ENCODE measurements at regions not wholly inside any gene's neighbourhood (a gene's known extent, or its start where the extent isn't known, plus 50 kb on each side); places are given as distances from the start of the nearest gene placed in this dataset.

- Histone ChIP-seq H3K4me3 (no peak overlapping the region), H3K36me3 (no peaks in the 10 kb centered on the region), H3K4me1 (no peaks in the 10 kb centered on the region), H3K27me3 (no peaks in the 10 kb centered on the region), H3K27ac (no peak overlapping the region), H3K9me3 (no peaks in the 10 kb centered on the region)
- TF ChIP-seq POLR2AphosphoS5 (IDR thresholded peaks at IDR 0.05) (no peak), POLR2A (IDR thresholded peaks at IDR 0.05) (no peak)
- TF ChIP-seq, protein P1, sequence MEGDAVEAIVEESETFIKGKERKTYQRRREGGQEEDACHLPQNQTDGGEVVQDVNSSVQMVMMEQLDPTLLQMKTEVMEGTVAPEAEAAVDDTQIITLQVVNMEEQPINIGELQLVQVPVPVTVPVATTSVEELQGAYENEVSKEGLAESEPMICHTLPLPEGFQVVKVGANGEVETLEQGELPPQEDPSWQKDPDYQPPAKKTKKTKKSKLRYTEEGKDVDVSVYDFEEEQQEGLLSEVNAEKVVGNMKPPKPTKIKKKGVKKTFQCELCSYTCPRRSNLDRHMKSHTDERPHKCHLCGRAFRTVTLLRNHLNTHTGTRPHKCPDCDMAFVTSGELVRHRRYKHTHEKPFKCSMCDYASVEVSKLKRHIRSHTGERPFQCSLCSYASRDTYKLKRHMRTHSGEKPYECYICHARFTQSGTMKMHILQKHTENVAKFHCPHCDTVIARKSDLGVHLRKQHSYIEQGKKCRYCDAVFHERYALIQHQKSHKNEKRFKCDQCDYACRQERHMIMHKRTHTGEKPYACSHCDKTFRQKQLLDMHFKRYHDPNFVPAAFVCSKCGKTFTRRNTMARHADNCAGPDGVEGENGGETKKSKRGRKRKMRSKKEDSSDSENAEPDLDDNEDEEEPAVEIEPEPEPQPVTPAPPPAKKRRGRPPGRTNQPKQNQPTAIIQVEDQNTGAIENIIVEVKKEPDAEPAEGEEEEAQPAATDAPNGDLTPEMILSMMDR (IDR thresholded peaks at IDR 0.05) = no peak
- intact Hi-C loops (cut with DNase I; ENCODE audit: low total_unique reads) = no loop called here
- DNase-seq (ENCODE audit: low spot score in 2 of 2) = no peak
Measured at GRCh38 chr6:151749341-151749740, 58.1 kb upstream of the ESR1 start.

- Histone ChIP-seq H3K27me3 (no peaks in the 10 kb centered on the region), H3K9me3 (no peaks in the 10 kb centered on the region), H3K27ac (no peak overlapping the region), H3K36me3 (no peaks in the 10 kb centered on the region), H3K4me1 (no peaks in the 10 kb centered on the region), H3K4me3 (no peak overlapping the region)
- intact Hi-C loops (cut with DNase I; ENCODE audit: low total_unique reads) = no loop called here
- DNase-seq (ENCODE audit: low spot score in 2 of 2) = no peak
- TF ChIP-seq POLR2A (IDR thresholded peaks at IDR 0.05) = no peak
- TF ChIP-seq, protein P1 (IDR thresholded peaks at IDR 0.05) = no peak
- no peak for TF ChIP-seq POLR2AphosphoS5 (IDR thresholded peaks at IDR 0.05)
Measured at GRCh38 chr6:151753581-151753980, 53.9 kb upstream of the ESR1 start.

GRCh38 chr6:151757506-151757955 is 50.0 kb upstream of the ESR1 start:
- peak overlapping the region; percentile 4 to 51 for H3K27ac ChIP-seq

More at GRCh38 chr6:151757506-151757955, 50.0 kb upstream of the ESR1 start:
- Histone ChIP-seq H3K9me3 (no peaks in the 10 kb centered on the region), H3K27me3 (no peaks in the 10 kb centered on the region), H3K36me3 (no peaks in the 10 kb centered on the region), H3K4me1 (no peaks in the 10 kb centered on the region), H3K4me3 (no peak overlapping the region)
- DNase-seq (ENCODE audit: low spot score in 2 of 2) = no peak
- TF ChIP-seq POLR2AphosphoS5 (IDR thresholded peaks at IDR 0.05) (no peak), POLR2A (IDR thresholded peaks at IDR 0.05) (no peak)
- TF ChIP-seq, protein P1 (IDR thresholded peaks at IDR 0.05) = no peak
- intact Hi-C loops (cut with DNase I; ENCODE audit: low total_unique reads) = no loop called here
